ENCODE measurements at regions not wholly inside any gene's neighbourhood (a gene's known extent, or its start where the extent isn't known, plus 50 kb on each side); places are given as distances from the start of the nearest gene placed in this dataset.
"Not testable (repeated sequence)": the region's sequence is repeated elsewhere in the genome, so short reads cannot be mapped to it uniquely, and the experiment has no call there.

GRCh38 chr14:71240866-71241520 lies 333.7 kb downstream of the PCNX1 start:
- DNase-seq = no peak

- DNase-seq = no peak
These were observed 335.0 kb downstream of the PCNX1 start for GRCh38 chr14:71242237-71242748.

DNA sequence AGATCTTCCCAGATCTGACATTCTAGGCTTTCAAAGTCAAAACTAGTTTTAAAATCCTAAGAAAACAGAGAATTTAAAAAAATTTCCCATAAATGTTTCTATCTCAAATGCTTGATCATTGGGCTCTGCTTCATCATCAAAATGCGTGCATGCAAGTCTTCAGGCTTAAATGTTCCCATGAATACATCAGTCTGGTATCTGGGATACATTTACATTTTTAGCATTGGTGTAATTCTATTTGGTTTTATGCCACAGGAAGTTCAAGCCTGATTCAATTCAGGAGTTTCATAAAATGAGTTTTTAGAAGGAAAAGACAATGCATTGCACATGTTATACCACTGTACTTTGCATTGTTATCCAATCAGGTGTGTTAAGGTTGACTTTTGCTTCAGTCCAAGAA lies 336.4 kb downstream of the PCNX1 start:
- DNase-seq = no peak

DNA sequence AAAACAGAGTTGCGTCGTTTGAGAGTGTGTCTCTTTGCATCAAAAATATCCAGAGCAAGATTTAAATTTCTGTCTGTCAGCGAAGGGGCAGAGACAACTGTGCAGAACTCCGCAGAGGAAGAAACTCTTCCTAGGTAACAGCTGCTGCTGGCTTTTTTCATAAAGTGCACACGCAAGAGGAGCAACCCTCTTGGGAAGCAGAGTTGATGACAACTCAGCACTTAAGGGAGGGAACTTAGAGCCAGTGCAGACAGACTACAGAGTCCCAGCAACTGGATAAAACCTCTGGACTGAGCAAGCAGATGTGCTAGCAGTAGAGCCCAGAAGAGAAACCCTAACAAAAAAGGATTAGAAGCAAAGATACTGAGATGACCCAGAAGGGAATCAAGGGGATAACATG lies 337.1 kb downstream of the PCNX1 start:
- DNase-seq = no peak

- DNase-seq = no peak
These were observed 338.6 kb downstream of the PCNX1 start for GRCh38 chr14:71245659-71246361.

DNA sequence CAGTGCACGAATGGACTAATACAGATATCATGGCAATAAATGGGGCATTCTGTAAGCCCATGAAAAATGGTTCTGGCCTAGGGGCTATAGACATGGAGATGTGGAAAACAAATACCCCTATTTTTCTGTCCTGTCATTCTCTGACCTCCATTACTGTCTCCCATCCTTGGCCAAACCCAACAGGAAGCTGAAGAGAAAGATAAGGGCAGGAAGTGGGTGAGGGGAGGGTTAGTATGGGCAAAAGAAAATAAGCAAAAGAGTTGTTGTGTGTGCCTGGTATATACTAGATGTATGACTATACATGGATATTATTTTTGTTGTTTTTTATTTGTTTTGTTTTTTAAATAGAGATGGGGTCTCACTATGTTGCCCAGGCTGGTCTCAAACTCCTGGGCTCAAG lies 339.3 kb downstream of the PCNX1 start:
- peak; percentile 14 for DNase-seq

DNA sequence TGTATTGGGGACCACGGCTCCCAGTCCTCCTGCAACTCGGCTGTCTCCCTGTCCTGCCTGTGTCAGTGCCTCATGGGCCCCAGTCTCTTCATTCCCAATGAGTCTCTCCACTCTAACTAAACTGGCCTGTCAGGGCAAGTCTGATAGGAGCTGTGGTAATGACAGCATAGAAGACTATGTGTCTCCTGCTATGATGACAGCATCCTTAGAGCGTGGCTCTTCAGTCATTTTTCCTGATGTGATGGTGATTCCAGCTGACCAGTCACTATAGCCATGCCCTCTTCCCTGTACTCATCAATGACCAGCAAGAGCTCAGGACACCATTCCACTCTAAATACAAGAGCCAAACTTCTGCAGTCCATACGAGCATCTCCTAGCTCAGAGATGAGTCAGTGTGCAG lies 339.8 kb downstream of the PCNX1 start:
- no peak for DNase-seq

DNA sequence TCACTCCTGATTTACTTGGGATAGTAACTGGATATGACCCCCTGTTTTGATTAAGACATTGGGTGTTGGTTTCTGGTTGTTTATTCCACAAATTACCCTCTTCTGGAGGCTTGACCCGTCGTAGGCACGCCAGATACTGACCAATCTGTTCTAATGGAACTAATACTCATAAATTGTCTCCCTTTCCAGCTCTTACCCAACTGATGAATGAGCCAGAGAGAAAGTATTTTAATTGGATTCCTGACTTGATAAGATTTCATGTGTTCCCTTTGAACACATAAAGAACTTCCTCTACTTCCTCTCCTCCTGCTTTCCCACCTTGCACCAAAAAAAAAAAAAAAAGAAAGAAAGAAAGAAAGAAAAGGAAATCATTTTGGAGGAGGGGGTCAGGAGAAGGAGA lies 340.9 kb downstream of the PCNX1 start:
- DNase-seq = no peak

GRCh38 chr14:71250347-71250746 lies 343.1 kb downstream of the PCNX1 start:
- DNase-seq = no peak

DNA sequence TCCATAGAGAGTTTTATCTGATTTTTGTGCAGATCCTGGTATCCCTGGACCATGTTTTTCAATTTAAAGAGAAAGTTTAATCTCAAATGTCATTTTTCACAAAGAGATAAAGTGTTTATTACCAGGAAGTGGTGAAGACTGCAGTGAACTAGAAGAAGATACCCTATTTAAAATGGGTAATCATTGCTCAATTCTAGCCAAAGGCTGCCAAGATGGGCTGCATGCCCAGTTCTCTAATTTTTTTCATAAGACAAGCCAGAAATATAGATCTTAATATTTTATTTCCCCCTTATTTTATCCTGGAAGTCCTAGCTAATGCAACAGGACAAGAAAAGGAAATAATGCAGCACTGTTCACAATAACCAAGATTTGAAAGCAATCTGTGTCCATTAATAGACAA lies 343.5 kb downstream of the PCNX1 start:
- no peak for DNase-seq

DNA sequence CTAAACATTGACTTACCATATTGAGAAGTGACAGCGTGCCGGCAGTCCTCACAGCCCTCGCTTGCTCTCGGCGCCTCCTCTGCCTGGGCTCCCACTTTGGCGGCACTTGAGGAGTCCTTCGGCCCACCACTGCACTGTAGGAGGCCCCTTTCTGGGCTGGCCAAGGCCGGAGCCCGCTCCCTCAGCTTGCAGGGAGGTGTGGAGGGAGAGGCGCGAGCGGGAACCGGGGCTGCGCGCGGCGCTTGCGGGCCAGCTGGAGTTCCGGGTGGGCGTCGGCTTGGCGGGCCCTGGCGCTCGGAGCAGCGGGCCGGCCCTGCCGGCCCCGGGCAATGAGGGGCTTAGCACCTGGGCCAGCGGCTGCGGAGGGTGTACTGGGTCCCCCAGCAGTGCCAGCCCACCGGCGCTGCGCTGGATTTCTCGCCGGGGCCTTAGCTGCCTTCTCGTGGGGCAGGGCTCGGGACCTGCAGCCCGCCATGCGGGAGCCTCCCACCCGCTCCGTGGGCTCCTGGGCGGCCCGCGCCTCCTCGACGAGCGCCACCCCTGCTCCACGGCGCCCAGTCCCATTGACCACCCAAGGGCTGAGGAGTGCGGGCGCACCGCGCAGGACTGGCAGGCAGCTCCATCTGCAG lies 346.9 kb downstream of the PCNX1 start:
- not testable (repeated sequence) for DNase-seq

- DNase-seq = no peak
These were observed 353.9 kb downstream of the PCNX1 start for GRCh38 chr14:71261206-71261605.

- no peak for DNase-seq
These were observed 355.2 kb downstream of the PCNX1 start for GRCh38 chr14:71262441-71262840.

- no peak for DNase-seq
These were observed 357.0 kb downstream of the PCNX1 start for GRCh38 chr14:71264260-71264659.

DNA sequence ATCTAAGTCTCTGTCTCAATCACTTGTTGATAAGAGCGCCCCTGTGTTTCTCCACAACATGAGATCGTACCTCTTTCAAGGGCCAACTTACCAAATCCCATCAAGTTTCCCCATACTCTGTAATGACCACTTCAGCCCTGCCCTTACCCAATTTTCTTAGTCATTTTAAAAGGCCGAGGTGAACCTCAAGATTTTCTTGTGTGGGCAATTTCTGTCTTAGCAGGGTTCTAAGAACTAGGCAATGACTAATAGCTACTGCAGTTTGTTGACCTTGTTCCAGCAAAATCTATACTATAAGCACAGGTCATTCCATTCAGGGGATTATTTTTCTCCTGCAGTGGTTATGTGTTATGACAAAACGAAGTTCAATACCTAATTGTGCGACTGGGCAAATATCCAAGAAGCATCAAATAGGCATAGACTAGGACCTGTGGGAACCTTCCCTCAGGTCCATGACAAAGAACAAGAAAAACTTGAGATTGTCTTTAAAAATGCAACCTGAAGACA lies 359.8 kb downstream of the PCNX1 start:
- DNase-seq = peak; percentile 82

GRCh38 chr14:71267691-71268090 lies 360.4 kb downstream of the PCNX1 start:
- DNase-seq = no peak

- DNase-seq = no peak
These were observed 362.9 kb downstream of the PCNX1 start for GRCh38 chr14:71270111-71270510.

DNA sequence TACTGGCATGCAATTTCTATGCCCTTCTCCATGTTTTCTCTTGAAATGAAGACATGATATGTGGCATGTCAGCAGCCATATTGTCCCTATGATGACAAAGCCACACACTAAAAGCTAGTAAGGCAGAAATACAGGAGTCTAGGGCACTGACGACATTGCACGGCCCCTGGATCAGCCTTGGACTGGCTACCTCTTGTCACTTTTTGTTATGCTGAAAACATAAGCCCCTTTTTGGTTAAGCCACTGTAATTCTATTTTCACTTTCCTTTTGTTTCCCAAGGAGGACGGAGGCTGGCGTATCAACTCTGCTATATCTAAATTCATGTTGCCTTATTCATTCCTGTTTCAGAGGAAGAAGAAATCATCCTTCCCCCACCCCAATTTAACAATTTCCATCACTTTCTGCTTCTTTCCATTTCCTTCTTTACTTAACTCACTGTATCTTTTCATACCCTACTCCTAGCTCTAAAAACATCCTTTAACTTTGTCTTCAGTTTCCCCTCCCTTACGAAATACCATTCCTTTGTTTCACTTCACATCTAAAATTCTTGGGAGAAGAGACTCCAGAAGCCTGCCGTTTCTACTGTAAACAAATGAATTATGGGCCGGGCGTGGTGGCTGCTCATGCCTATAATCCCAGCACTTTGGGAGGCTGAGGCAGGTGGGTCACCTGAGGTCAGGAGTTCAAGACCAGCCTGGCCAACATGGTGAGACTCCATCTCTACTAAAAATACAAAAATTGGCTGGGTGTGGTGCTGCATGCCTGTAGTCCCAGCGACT lies 364.1 kb downstream of the PCNX1 start:
- DNase-seq = no peak

DNA sequence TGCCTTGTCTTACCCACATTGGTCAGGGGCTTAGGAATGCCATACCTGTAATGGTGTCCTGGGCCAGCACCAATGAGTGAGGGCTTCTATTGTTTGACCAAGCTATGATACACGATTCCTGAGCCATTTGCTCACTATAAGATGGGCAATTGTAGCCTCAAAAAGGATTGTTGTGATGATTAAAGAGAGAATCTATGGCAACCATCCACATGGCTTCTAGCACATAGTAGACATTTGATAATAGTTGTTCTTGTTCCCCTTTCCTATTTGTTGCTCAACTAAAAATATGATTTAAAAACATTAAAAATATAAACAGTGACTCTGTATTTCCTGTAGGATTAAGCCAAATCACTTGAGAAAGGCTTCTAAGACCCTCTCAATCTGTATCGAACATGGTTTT lies 366.1 kb downstream of the PCNX1 start:
- DNase-seq = no peak

GRCh38 chr14:71284048-71284447 lies 376.8 kb downstream of the PCNX1 start:
- DNase-seq = no peak

DNA sequence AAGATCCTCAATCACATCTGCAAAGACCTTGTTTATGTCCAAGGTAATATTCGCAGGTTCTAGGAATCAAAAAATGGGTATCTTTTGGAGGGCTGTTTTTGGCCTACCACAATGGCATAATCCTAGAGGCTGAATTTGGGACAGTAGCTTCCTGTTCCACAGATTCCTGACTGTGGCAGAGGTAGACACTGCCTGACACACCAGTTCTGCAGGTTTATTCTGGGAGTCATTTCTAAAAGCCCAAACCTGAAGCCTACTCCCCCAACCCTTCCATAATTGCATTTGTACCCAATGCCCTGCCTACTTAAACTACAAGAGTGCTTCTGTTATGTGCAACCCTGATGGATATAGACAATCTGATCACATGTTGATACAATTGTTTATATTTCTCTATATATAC lies 378.9 kb downstream of the PCNX1 start:
- no peak for DNase-seq

GRCh38 chr14:71287567-71287966 lies 380.3 kb downstream of the PCNX1 start:
- no peak for DNase-seq

DNA sequence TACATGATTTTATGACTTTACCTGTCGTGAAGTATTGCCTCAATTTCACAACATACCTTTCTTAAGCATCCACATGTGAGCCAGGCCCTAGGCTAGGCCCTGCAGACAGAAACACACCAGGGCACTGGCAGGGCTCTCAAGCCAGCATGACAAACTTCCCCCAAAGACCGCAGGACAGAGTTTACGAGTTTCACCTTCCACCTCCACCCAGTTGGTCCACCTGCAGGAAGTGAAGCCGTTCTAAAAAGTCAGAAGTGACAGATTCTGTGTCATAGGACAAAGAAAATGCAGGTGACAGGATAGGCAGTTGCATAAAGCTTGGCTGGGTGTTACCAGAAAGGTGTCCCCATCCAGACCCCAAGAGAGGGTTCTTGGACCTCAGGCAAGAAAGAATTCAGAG lies 382.3 kb downstream of the PCNX1 start:
- DNase-seq = peak; percentile 21

Measured in activated CD4-positive, alpha-beta T cell treated with anti-CD3 and anti-CD28 coated beads, Interleukin-2, amount 50 U/mL, for 16 hours (primary cell).